C4-2B (cell line): ENCODE measurements at regions not wholly inside any gene's neighbourhood (a gene's known extent, or its start where the extent isn't known, plus 50 kb on each side); places are given as distances from the start of the nearest gene placed in this dataset.
A peak's percentile ranks its signal among the peaks of the same experiment; 100 is the strongest.

Experiments used
- H3K27ac ChIP-seq: fragments of 450-650 bp; 2 replicates; pipeline ENCODE4 v1.5.1; 2017
- CTCF ChIP-seq: fragments of 450-650 bp; conservative IDR thresholded peaks from 2 replicates; pipeline ENCODE4 v1.5.1; 2017; ENCODE audit warnings: mild to moderate bottlenecking
- ZFX ChIP-seq: fragments of 450-650 bp; IDR thresholded peaks from 2 replicates; pipeline ENCODE4 v1.6.1; 2017

- TF ChIP-seq ZFX = no peak
- no peak for TF ChIP-seq CTCF
- peak overlapping the region; percentile 8; the same call in 1 of the 2 replicates for H3K27ac ChIP-seq
Measured at GRCh38 chr14:84254290-84254689, 1275.7 kb upstream of the FLRT2 start.

DNA sequence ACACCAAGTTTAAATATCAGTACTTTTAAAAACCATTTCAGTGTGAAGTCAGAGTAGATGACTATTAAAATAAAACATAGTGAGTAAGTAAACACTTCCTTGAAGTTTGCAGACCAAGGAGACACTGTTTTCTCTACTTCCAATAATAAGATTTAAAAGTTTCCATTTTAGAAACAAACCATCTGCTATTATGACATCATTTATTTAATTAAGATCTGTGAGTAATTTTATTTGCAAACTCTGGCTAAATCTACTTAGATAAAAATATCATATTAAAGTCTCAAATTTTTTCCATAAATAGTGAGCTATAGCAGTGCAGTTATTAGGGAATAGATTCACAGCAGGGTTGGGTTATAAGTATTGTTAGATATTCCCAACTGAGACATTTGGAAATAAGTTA, 1267.0 kb upstream of the FLRT2 start:
- H3K27ac ChIP-seq = no peak overlapping the region
- TF ChIP-seq CTCF (no peak), ZFX (no peak)

- no peak overlapping the region for H3K27ac ChIP-seq
- TF ChIP-seq CTCF (no peak), ZFX (no peak)
Measured at GRCh38 chr14:84272290-84272721, 1257.6 kb upstream of the FLRT2 start.

GRCh38 chr14:84273181-84273580, 1256.8 kb upstream of the FLRT2 start:
- H3K27ac ChIP-seq = no peak overlapping the region
- no peak for TF ChIP-seq ZFX
- no peak for TF ChIP-seq CTCF

DNA sequence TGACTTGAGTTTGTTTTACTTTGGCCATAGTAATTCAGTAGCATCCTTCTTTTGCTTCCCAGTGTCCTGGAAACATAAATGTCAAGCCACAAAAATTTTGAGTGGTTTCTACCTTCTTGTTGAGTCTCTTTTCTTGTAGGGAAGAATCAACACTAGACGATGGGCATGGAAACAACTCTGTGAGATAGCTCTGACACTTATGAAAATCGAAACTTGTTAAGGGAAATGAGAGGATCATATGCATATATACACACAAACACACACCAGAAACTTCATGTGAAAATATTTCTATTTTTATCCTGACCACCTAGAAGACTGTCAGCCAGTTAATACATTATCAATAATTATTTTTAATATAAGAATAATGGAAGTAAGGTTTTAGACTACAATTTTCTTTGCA, 1247.3 kb upstream of the FLRT2 start:
- no peak overlapping the region for H3K27ac ChIP-seq

DNA sequence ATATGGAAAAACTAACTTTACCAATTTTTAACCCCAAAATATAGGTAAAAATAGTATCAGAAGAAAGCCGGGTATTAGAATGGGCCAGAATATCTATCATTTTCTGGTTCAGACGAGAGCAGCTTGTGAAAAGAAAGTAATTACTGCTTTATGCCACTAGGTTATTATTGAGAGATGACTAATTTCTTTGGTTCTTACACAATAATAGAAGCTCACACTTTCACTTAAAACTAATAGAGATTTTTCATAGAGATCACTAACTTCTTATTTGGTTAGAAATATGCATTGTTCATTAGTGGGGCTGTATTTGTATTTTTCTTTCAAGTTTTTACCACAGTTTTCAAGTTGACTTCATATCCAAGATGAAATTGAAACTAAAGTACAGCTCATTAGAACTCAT, 1241.2 kb upstream of the FLRT2 start:
- no peak for TF ChIP-seq ZFX
- TF ChIP-seq CTCF = peak; percentile 14; the same call in 1 of the 2 replicates

More for the DNA sequence above, 1247.3 kb upstream of the FLRT2 start:
- no peak for TF ChIP-seq CTCF
- no peak for TF ChIP-seq ZFX

GRCh38 chr14:84298663-84299195, 1231.2 kb upstream of the FLRT2 start:
- TF ChIP-seq ZFX (no peak), CTCF (no peak)
- H3K27ac ChIP-seq = no peak overlapping the region

More for the DNA sequence above, 1241.2 kb upstream of the FLRT2 start:
- H3K27ac ChIP-seq = no peak overlapping the region
